Testis (tissue), 2 donors: ENCODE measurements at regions not wholly inside any gene's neighbourhood (a gene's known extent, or its start where the extent isn't known, plus 50 kb on each side); places are given as distances from the start of the nearest gene placed in this dataset.

Experiments used
- CTCF ChIP-seq, 3 experiments: fragments of 450-650 bp in 2 of 3; fragments of 200-600 bp in 1 of 3; sonication (generic) in 1 of 3; IDR thresholded peaks; one replicate each; pipeline ENCODE4 v1.5.1; 2016 to 2019; ENCODE audit warnings: antibody characterized with exemption in 3 of 3, mild to moderate bottlenecking in 2 of 3, moderate library complexity in 1 of 3
- POLR2A ChIP-seq: fragments of 450-650 bp; IDR thresholded peaks from one replicate; pipeline ENCODE4 v1.6.1; 2017; ENCODE audit warnings: antibody characterized with exemption, mild to moderate bottlenecking, moderate library complexity

- TF ChIP-seq CTCF (IDR thresholded peaks at IDR 0.05) (no peak), POLR2A (no peak)
These were observed 341.6 kb upstream of the AZI2 start for GRCh38 chr3:28690176-28690575.
